Activated T-cell treated with anti-CD3 and anti-CD28 coated beads, Interleukin-2, amount 50 U/mL, for 4 hours (primary cell): ENCODE measurements at regions not wholly inside any gene's neighbourhood (a gene's known extent, or its start where the extent isn't known, plus 50 kb on each side); places are given as distances from the start of the nearest gene placed in this dataset.
"Not testable (repeated sequence)": the region's sequence is repeated elsewhere in the genome, so short reads cannot be mapped to it uniquely, and the experiment has no call there.

ENCODE experiments used
- ATAC-seq, 2 donors: fragments of 200-7000 bp; cut with Tn5 transposase; one replicate each; pipeline ENCODE4 v1.10.0; 2021
- DNase-seq: peaks from one replicate; pipeline ENCODE4 v3.0.0-alpha.2; 2020
- H3K27me3 Mint-ChIP-seq: one replicate; pipeline ENCODE4 v1.8.0; 2021; ENCODE audit warnings: low read depth, mixed read lengths
- H3K36me3 Mint-ChIP-seq: one replicate; pipeline ENCODE4 v1.8.0; 2022; ENCODE audit warnings: mixed read lengths; ENCODE audit not compliant: insufficient read depth
- H3K4me1 Mint-ChIP-seq: one replicate; pipeline ENCODE4 v1.8.0; 2021; ENCODE audit warnings: low read depth, mixed read lengths
- H3K4me3 Mint-ChIP-seq: one replicate; pipeline ENCODE4 v1.8.0; 2021; ENCODE audit warnings: mild to moderate bottlenecking, moderate library complexity, mixed read lengths
- H3K9me3 Mint-ChIP-seq: one replicate; pipeline ENCODE4 v1.8.0; 2021; ENCODE audit warnings: mixed read lengths

DNA sequence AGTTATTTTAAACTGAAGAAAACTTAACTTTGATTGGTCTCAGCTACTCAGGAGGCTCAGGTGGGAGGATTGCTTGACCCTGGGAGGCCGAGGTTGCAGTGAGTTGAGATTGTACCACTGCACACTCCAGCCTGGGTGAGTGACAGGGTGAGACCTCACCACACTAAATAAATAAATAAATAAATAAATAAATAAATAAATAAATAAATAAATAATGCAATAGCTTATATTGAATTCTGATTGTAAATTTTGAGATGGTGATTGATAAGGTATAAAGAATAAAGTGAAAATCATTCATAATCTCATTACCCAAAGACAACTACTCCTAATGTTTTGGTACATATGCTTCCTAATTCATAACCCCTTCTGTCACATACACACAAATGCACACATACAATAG lies 58.1 kb downstream of the TUBA3C start:
- no peaks in the 10 kb centered on the region for H3K36me3 Mint-ChIP-seq
- DNase-seq (no peak), ATAC-seq (no peak)
- peaks cover 5% of the 10 kb centered on the region for H3K9me3 Mint-ChIP-seq
- no peak overlapping the region for H3K4me3 Mint-ChIP-seq
- no peaks in the 10 kb centered on the region for H3K4me1 Mint-ChIP-seq
- H3K27me3 Mint-ChIP-seq = no peaks in the 10 kb centered on the region

DNA sequence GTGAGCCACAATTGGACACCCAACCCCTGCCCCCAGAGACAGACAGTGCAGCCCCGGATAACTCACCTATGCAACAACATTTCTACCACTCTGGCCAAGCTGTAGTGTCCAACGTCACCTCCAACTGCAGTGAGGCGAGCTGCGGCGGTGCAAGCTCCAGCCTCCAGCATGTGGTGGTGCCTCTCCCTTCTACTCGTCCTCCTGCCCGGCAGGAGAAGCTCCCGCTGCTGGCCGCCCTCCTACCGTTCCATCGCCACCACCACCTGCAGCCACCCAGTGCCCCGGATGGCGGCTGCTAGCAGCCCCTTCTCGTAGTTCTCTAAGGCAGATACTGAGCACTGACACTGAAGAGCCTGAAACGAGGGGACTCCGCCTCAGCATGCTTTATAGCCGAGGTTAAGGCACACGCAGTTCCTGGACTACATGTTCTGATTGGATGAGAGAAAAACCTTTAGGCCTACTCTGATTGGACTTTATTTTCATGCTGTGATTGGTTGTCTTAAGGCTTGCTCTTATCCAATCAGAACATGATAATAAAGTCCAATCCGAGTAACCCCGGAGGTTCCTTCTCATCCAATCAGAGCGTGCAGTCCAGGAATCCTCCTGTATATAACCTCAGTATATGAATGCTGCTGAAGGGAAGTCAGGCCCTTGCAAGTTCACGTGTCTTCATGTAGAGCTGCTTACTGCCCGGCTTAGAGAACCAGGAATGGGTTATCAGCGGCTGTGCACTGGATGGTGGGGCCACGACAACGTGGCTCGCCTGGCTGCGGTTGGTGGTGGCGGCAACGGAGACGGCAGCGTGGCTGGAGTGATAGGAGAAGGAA lies 63.5 kb downstream of the TUBA3C start:
- H3K4me3 Mint-ChIP-seq = no peak overlapping the region
- DNase-seq = no peak
- H3K27me3 Mint-ChIP-seq = no peaks in the 10 kb centered on the region
- no peaks in the 10 kb centered on the region for H3K36me3 Mint-ChIP-seq
- ATAC-seq = no peak
- H3K4me1 Mint-ChIP-seq = no peaks in the 10 kb centered on the region
- peaks cover 5% of the 10 kb centered on the region for H3K9me3 Mint-ChIP-seq

DNA sequence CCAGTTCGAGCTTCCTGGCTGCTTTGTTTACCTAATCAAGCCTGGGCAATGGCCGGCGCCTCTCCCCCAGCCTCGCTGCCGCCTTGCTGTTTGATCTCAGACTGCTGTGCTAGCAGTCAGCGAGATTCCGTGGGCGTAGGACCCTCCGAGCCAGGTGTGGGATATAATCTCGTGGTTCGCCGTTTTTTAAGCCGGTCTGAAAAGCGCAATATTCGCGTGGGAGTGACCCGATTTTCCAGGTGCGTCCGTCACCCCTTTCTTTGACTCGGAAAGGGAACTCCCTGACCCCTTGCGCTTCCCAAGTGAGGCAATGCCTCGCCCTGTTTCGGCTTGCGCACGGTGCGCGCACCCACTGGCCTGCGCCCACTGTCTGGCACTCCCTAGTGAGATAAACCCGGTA lies 72.4 kb downstream of the TUBA3C start:
- H3K4me1 Mint-ChIP-seq, H3K4me3 Mint-ChIP-seq, H3K36me3 Mint-ChIP-seq, H3K9me3 Mint-ChIP-seq, ATAC-seq, DNase-seq: not testable (repeated sequence)
- H3K27me3 Mint-ChIP-seq = peaks cover 11% of the 10 kb centered on the region

DNA sequence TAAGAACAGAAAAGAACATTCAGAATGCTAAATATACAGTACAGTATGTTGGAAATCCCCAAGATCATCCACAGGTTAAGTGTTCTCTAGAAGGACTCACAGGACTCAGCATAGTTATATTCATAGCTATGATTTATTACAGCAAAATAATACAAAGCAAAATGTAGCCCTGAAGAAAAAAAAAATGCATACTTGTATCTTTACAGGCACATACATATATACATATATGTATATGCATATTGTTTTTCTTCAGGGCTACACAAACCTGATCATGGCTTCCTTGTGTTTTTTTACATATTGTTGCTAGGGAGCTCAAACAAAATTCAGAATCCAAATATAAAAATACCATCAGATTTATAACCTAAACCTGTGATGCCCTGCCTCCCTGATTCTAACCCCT lies 78.5 kb downstream of the TUBA3C start:
- ATAC-seq (no peak), DNase-seq (no peak)
- Mint-ChIP-seq H3K27me3 (no peaks in the 10 kb centered on the region), H3K9me3 (peaks cover 4% of the 10 kb centered on the region), H3K4me1 (no peaks in the 10 kb centered on the region), H3K36me3 (no peaks in the 10 kb centered on the region), H3K4me3 (no peak overlapping the region)

DNA sequence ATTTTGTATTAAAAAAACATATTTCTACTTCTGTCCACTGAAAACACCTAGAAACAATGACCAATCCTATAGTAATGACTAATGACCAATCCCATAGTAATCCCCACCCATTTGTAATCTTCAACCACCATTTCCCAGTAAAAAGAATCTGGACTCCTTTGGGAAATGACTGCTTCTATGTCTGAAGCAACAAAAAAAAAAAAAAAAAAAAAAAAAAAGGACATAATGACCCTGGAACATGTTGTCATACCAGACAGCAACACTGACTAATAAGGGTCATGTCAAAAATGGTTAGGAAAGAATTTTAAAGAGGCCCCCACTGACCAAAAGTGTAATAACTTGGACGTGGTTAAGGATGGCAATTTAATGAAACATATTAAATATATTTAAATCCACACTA lies 88.3 kb downstream of the TUBA3C start:
- Mint-ChIP-seq H3K36me3 (no peaks in the 10 kb centered on the region), H3K4me1 (no peaks in the 10 kb centered on the region), H3K27me3 (no peaks in the 10 kb centered on the region), H3K4me3 (no peak overlapping the region), H3K9me3 (no peaks in the 10 kb centered on the region)
- ATAC-seq (no peak), DNase-seq (no peak)

DNA sequence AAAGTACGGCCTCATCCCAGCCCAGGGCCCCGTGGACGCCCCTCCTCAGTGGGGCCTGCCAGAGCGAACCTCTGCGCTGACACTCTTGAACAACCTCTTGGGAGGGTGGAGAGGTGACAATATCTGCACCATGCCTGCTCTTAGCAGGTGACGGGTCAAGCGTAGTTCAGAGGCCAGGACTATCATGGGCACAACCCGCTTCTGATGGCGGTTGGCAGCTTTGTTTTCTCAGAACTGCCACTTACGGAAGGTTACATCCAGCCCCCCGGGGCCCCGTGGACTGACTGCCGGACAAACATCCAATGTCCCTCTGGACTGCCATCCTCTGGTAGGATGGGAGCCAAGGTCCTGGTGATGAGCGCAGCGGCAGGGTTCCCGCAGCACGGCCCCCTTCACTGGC lies 91.1 kb downstream of the TUBA3C start:
- Mint-ChIP-seq H3K4me3 (no peak overlapping the region), H3K27me3 (peaks cover 2% of the 10 kb centered on the region), H3K36me3 (no peaks in the 10 kb centered on the region), H3K4me1 (no peaks in the 10 kb centered on the region), H3K9me3 (no peaks in the 10 kb centered on the region)
- ATAC-seq (no peak), DNase-seq (no peak)

DNA sequence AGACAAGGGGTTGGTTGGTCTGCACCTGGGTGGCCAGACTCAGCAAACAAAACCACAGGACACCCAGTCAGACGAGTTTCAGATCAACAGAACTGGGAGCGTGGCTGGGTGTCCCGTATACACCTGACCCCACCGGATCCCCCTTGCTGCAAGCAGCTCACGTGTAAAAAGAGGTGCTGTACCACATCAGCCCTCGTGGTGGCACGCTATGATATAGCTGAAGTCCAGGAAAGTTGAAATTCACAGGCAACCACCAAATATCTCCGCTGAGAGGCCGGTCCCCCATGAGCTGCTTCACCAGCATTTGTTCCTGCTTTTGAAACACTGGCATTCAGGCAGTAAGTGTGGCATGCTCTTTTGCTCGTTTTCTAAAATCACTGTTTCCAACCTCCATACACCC lies 92.3 kb downstream of the TUBA3C start:
- Mint-ChIP-seq H3K4me1 (no peaks in the 10 kb centered on the region), H3K36me3 (no peaks in the 10 kb centered on the region), H3K4me3 (no peak overlapping the region), H3K9me3 (no peaks in the 10 kb centered on the region), H3K27me3 (peaks cover 4% of the 10 kb centered on the region)
- ATAC-seq = no peak
- no peak for DNase-seq

DNA sequence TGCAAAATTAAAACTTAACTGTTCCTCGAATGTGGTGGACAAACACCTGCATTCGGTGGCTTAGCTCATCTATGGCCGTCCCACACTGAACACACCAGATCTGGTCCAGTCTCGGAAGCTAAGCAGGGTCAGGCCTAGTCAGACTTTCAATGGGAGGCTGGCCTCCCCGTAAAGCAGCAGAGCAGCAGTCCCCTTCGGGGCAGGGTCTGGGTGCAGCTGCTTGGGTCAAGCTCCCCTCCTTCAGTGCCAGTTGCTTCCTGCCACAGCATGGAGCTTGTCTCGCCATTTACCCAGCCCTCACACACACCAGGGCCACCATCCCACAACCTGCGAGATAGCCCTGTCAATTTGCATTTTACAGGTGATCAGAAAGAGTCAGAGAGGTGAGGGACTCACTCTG lies 93.2 kb downstream of the TUBA3C start:
- Mint-ChIP-seq H3K27me3 (peaks cover 4% of the 10 kb centered on the region), H3K36me3 (no peaks in the 10 kb centered on the region), H3K4me3 (no peak overlapping the region), H3K4me1 (no peaks in the 10 kb centered on the region), H3K9me3 (no peaks in the 10 kb centered on the region)
- DNase-seq = no peak
- ATAC-seq = no peak

DNA sequence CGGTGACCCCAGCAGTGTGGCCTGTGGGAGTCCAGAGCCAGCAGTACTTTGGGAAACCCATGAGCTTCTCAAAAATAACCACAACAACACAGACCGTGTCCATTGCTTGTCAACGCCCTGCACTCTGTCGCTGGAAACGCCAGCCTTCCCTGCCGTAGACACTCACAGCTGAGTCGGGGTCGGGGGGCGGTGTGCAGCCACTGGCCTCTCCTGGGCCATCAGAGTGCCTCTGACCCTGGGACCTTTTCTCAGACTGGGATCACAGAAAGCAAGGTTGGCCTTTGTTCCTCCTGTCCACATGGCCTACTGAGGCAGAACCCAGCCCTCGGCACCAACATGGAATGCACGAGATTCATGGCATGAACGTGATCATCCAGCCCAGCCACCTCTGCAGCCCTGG lies 95.7 kb downstream of the TUBA3C start:
- no peak for ATAC-seq
- Mint-ChIP-seq H3K4me3 (no peak overlapping the region), H3K36me3 (no peaks in the 10 kb centered on the region)

DNA sequence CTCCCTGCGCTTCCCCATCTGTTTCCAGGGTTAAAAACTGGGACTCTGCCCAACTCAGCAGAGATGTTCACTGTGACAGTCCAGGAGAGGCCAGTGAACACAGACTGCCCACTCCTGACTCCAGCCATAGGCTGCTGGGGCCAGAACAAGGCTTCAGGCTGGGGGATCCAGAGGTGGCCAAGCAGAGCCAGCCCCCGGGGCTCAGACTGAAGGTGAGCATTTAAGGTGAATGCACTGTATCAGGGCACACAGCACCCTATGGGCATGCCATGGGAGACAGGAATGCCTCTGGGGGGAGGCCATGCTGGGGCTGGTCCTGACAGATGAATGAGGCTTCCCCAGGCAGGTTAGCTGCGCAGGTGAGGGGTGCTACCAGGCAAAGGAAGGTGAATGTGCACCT lies 96.4 kb downstream of the TUBA3C start:
- Mint-ChIP-seq H3K4me3 (no peak overlapping the region), H3K4me1 (no peaks in the 10 kb centered on the region), H3K36me3 (no peaks in the 10 kb centered on the region), H3K9me3 (peaks cover 4% of the 10 kb centered on the region), H3K27me3 (peaks cover 4% of the 10 kb centered on the region)
- no peak for ATAC-seq
- DNase-seq = no peak

More for the DNA sequence above, 95.7 kb downstream of the TUBA3C start:
- no peak for DNase-seq
- Mint-ChIP-seq H3K4me1 (no peaks in the 10 kb centered on the region), H3K27me3 (peaks cover 4% of the 10 kb centered on the region), H3K9me3 (peaks cover 4% of the 10 kb centered on the region)

DNA sequence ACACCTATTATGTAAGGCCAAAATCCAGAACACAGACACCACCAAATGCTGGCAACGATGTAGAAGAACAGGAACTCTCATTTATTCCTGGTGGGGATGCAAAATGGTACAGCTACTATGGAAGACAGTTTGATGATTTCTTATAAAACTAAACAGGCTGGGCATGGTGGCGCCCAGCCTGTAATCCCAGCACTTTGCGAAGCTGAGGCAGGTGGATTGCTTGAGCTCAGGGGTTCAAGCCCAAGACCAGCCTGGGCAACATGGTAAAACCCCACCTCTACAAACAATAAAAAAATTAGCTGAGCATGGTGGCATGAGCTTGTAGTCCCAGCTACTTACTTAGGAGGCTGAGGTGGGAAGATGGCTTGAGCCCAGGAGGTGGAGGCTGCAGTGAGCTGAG lies 98.3 kb downstream of the TUBA3C start:
- Mint-ChIP-seq H3K36me3 (no peaks in the 10 kb centered on the region), H3K9me3 (peaks cover 8% of the 10 kb centered on the region), H3K27me3 (peaks cover 4% of the 10 kb centered on the region), H3K4me1 (no peaks in the 10 kb centered on the region), H3K4me3 (no peak overlapping the region)
- no peak for DNase-seq
- ATAC-seq = no peak

DNA sequence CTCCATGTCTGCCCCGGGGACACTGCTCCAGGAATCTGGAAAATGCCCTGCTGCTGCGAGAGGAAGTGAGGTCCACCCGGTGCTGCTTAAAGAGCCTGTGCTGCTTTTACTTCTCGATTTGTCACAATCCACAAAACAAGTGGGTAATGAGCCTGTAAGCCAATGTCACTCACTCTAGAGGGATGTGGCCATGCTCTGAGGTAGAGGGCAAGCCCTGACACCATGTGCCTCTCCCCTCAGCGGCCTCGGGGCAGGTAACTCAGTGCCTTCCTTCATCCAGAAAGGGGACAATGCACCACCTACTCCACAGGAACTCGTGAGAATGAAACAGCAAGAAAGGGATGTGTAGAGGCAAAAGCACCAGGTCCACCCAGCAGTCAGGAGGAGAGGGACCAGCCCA lies 106.2 kb downstream of the TUBA3C start:
- ATAC-seq = no peak
- Mint-ChIP-seq H3K27me3 (no peaks in the 10 kb centered on the region), H3K4me1 (no peaks in the 10 kb centered on the region), H3K4me3 (no peak overlapping the region), H3K9me3 (peaks cover 9% of the 10 kb centered on the region), H3K36me3 (no peaks in the 10 kb centered on the region)
- no peak for DNase-seq

DNA sequence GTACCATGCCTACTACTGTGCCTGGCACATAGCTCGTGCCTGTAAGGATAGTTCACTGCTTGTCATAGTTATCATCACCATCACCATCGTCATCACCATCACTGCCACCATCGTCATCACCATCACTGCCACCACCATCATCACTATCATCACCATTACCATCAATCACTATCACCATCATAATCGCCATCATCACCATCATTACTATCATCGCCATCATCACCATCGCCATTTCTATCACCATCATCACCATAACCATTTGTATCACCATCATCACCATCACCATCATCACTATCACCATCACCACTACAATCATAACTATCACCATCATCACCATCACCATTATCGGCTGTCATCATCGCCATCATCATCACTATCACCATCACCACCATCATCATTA lies 107.1 kb downstream of the TUBA3C start:
- no peak for ATAC-seq
- no peak for DNase-seq
- no peaks in the 10 kb centered on the region for H3K36me3 Mint-ChIP-seq
- H3K4me1 Mint-ChIP-seq = no peaks in the 10 kb centered on the region
- H3K4me3 Mint-ChIP-seq = no peak overlapping the region
- H3K27me3 Mint-ChIP-seq = no peaks in the 10 kb centered on the region
- H3K9me3 Mint-ChIP-seq = peaks cover 9% of the 10 kb centered on the region

DNA sequence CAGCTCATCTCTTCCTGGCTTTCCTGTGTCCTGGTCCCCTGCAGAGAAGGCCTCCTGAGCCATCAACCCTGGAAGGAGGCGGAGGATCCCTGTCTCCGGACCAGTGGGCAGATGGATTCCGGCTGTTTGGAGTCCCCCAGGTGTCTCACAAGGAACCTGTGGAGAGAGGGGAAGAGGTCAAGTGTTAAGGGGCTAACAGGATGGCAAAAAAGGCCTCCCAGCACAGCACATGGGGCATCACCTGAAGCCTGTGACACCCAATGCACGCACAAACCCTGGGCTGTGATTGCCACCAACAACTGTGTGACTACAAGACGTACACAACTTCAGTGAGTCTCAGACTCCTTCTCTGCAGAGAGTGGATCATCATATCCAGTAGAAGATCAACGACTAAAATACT lies 107.5 kb downstream of the TUBA3C start:
- not testable (repeated sequence) for H3K4me3 Mint-ChIP-seq, H3K9me3 Mint-ChIP-seq, H3K36me3 Mint-ChIP-seq, ATAC-seq, DNase-seq, H3K4me1 Mint-ChIP-seq, H3K27me3 Mint-ChIP-seq

DNA sequence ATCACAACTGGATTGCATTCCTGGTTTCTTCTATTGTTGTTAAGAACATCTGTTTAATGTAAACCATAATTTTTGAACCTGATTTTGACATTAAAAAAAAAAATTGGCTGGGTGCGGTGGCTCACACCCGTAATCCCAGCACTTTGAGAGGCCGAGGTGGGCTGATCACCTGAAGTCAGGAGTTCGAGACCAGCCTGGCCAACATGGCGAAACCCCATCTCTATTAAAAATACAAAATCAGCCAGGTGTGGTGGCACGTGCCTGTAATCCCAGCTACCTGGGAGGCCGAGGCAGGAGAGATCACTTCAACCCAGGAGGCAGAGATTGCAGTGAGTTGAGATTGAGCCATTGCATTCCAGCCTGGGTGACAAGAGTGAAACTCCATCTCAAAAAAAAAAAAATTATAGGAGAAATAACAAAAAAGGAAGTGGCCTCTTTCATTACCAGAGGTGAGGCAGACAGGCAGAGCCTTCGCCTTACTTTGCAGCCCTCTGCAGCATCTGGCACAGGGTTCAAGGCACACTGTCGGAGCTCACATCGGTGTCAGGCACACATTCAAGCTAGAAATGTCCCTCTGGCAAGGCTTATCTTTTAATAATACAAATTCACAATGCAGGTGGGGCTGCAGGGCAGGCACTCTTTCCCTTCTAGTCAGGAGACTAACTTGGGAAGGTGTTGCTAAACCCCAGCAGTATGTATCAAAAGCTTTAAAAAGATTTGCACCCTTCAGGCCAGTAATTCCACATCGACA lies 108.5 kb downstream of the TUBA3C start:
- ATAC-seq, H3K4me1 Mint-ChIP-seq, H3K4me3 Mint-ChIP-seq, H3K36me3 Mint-ChIP-seq, H3K27me3 Mint-ChIP-seq, H3K9me3 Mint-ChIP-seq, DNase-seq: not testable (repeated sequence)
